Smooth muscle cell (in vitro differentiated cells): ENCODE measurements at regions not wholly inside any gene's neighbourhood (a gene's known extent, or its start where the extent isn't known, plus 50 kb on each side); places are given as distances from the start of the nearest gene placed in this dataset.
A peak's percentile ranks its signal among the peaks of the same experiment; 100 is the strongest.

Experiments used
- DNase-seq: peaks from one replicate; lab custom pipeline; 2025; ENCODE audit not compliant: unreplicated experiment; lab: John Stamatoyannopoulos, UW
- H2AFZ ChIP-seq: fragments of 200-600 bp; sonication (generic); 2 replicates; pipeline ENCODE4 v1.6.0; 2016; ENCODE audit warnings: antibody characterized with exemption, low read depth, mild to moderate bottlenecking
- H3F3A ChIP-seq: fragments of 200-600 bp; sonication (generic); 2 replicates; pipeline ENCODE4 v1.6.0; 2017; ENCODE audit warnings: antibody characterized with exemption, low read depth
- H3K27ac ChIP-seq: fragments of 200-600 bp; sonication (generic); 2 replicates; pipeline ENCODE4 v1.5.1; 2016; ENCODE audit warnings: low read depth, mild to moderate bottlenecking
- H3K27me3 ChIP-seq: fragments of 200-600 bp; sonication (generic); 2 replicates; pipeline ENCODE4 v1.6.1; 2016; ENCODE audit warnings: low read depth, mild to moderate bottlenecking
- H3K36me3 ChIP-seq: fragments of 200-600 bp; sonication (generic); 2 replicates; pipeline ENCODE4 v1.5.1; 2016; ENCODE audit warnings: low read depth
- H3K4me1 ChIP-seq: fragments of 200-600 bp; sonication (generic); 2 replicates; pipeline ENCODE4 v1.5.1; 2016; ENCODE audit warnings: low read depth
- H3K4me2 ChIP-seq: fragments of 200-600 bp; sonication (generic); 2 replicates; pipeline ENCODE4 v1.6.0; 2016; ENCODE audit warnings: mild to moderate bottlenecking
- H3K4me3 ChIP-seq: fragments of 200-600 bp; sonication (generic); 2 replicates; pipeline ENCODE4 v1.5.1; 2016; ENCODE audit warnings: mild to moderate bottlenecking
- H3K79me2 ChIP-seq: fragments of 200-600 bp; sonication (generic); 2 replicates; pipeline ENCODE4 v1.6.0; 2016; ENCODE audit warnings: low read depth, mild to moderate bottlenecking
- H3K9ac ChIP-seq: fragments of 200-600 bp; sonication (generic); 2 replicates; pipeline ENCODE4 v1.6.0; 2016; ENCODE audit warnings: low read depth
- H3K9me3 ChIP-seq: fragments of 200-600 bp; sonication (generic); replicated peaks from 2 replicates; pipeline ENCODE4 v1.5.1; 2016; ENCODE audit warnings: low read depth
- H4K20me1 ChIP-seq: fragments of 200-600 bp; sonication (generic); 2 replicates; pipeline ENCODE4 v1.6.0; 2016; ENCODE audit warnings: low read depth
- CTCF ChIP-seq: fragments of 200-600 bp; sonication (generic); IDR thresholded peaks from 2 replicates; pipeline ENCODE4 v1.5.1; 2017; ENCODE audit warnings: borderline replicate concordance, mild to moderate bottlenecking, antibody characterized with exemption; ENCODE audit not compliant: insufficient read depth, poor library complexity, severe bottlenecking
- WGBS: methylation state at CpG from one replicate; pipeline ENCODE4 v1.1.7; 2016; ENCODE audit warnings: low lambda C conversion rate; 5-methylcytosine and 5-hydroxymethylcytosine counted together

- Histone ChIP-seq H3K4me2 (peak overlapping the region; percentile 79), H3F3A (peaks cover 12% of the 10 kb centered on the region), H4K20me1 (no peaks in the 10 kb centered on the region), H3K27ac (peak overlapping the region; percentile 87), H3K79me2 (no peaks in the 10 kb centered on the region), H3K27me3 (no peaks in the 10 kb centered on the region), H3K4me1 (peaks cover 12% of the 10 kb centered on the region), H2AFZ (peak overlapping the region; percentile 38), H3K36me3 (no peaks in the 10 kb centered on the region), H3K9me3 (no peaks in the 10 kb centered on the region), H3K4me3 (peak overlapping the region; percentile 17), H3K9ac (peak overlapping the region; percentile 29)
- 44% methylated on average over 13 of the region's 13 CpGs for WGBS
- no peak for TF ChIP-seq CTCF
- no peak for DNase-seq
Measured at GRCh38 chr5:17004441-17005106, 68.5 kb upstream of the MYO10 start.

GRCh38 chr5:17005107-17005828 is 69.2 kb upstream of the MYO10 start:
- 33% methylated on average over 10 of the region's 10 CpGs for whole genome bisulfite sequencing
- peaks cover 12% of the 10 kb centered on the region for H3F3A ChIP-seq
- H3K27ac ChIP-seq = peak overlapping the region; percentile 87

GRCh38 chr5:17012289-17012688 is 76.2 kb upstream of the MYO10 start:
- no peak for DNase-seq
- no peak for TF ChIP-seq CTCF
- WGBS = 40% methylated on average over 3 of the region's 3 CpGs
- H3F3A ChIP-seq = no peaks in the 10 kb centered on the region
- H3K9ac ChIP-seq = no peak overlapping the region
- H3K36me3 ChIP-seq = no peaks in the 10 kb centered on the region
- H3K4me3 ChIP-seq = no peak overlapping the region
- H3K4me1 ChIP-seq = no peaks in the 10 kb centered on the region
- no peaks in the 10 kb centered on the region for H3K9me3 ChIP-seq
- no peaks in the 10 kb centered on the region for H3K27me3 ChIP-seq
- no peak overlapping the region for H3K4me2 ChIP-seq
- no peaks in the 10 kb centered on the region for H4K20me1 ChIP-seq
- H3K79me2 ChIP-seq = no peaks in the 10 kb centered on the region
- peak overlapping the region; percentile 14 for H3K27ac ChIP-seq
- H2AFZ ChIP-seq = no peak overlapping the region

More at GRCh38 chr5:17005107-17005828, 69.2 kb upstream of the MYO10 start:
- Histone ChIP-seq H3K9ac (peak overlapping the region; percentile 29), H3K79me2 (no peaks in the 10 kb centered on the region), H4K20me1 (no peaks in the 10 kb centered on the region), H3K36me3 (no peaks in the 10 kb centered on the region), H3K4me2 (peak overlapping the region; percentile 79), H3K9me3 (no peaks in the 10 kb centered on the region), H3K4me1 (peaks cover 12% of the 10 kb centered on the region), H2AFZ (peak overlapping the region; percentile 38), H3K4me3 (peak overlapping the region; percentile 17), H3K27me3 (no peaks in the 10 kb centered on the region)
- DNase-seq = no peak
- no peak for TF ChIP-seq CTCF
